ENCODE measurements at regions not wholly inside any gene's neighbourhood (a gene's known extent, or its start where the extent isn't known, plus 50 kb on each side); places are given as distances from the start of the nearest gene placed in this dataset.
"Not testable (repeated sequence)": the region's sequence is repeated elsewhere in the genome, so short reads cannot be mapped to it uniquely, and the experiment has no call there.

DNA sequence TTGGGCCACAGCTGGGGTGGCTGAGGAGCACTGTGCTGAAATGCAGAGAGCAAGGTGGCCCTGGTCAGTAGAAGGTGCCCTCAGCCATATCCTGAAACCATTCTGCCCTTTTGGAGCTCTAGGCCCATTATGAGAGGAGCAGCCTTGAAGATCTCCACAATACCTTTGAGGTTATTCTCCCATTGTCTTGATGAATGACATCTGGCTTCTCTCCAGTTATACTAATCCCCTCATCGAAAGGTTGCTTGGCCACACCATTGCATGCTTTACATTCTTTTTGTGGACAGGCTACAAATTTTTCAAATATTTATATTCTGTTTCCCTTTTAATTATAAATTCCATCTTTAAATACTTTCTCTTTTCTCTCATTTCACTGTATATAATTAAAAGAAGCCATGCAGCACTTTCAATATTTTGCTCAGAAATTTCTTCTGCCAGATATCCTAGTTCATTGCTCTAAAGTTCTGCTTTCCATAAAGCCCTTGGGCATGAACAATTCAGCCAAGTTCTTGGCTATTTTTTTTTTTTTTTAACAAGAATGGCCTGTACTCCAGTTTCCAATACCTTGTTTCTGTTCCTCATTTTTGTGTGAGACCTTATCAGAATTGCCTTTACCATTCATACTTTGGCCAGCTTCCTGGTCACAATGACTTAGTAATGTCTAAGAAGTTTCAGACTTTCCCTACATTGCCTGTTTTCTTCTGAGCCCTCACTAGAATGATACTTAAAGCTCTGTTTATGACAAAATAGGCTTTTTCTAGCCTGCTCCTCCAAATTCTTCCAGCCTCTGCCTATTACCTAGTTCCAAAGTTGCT lies 138.9 kb upstream of the SGO1 start:
- Mint-ChIP-seq H3K4me1 (no peaks in the 10 kb centered on the region), H3K9me3 (no peaks in the 10 kb centered on the region), H3K27me3 (no peaks in the 10 kb centered on the region), H3K27ac (no peak overlapping the region), H3K4me3 (no peak overlapping the region), H3K36me3 (no peaks in the 10 kb centered on the region)
- no peak for DNase-seq

DNA sequence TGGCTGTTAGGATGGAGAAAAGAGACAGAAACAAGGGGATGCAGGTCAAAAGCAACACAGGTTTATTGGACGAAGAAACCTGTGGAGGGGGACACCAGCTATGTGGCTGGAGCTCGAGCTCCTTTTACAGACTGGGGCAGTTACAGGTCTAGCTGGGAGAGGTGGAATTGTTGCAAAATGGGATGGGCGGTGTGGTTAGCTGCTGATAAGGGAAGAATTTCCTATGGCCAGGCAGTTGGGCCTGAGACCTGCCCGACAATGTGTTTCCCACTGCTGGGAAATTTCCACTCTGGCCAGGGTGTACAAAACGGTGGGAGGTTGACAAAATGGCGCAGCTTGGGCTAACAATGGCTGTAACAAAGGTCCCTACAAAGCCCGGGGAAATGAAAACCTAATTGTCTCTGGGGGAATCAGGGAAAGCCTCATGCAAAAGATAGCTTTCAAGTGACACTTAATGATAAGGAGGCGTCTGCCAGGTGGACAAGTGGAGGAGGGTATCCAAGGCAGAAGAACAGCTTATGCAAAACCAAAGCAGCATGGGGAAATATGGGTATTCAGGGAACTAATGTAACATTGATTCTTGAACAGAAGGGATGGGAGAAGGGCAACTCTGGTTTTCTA lies 137.4 kb upstream of the SGO1 start:
- DNase-seq: no peak

DNA sequence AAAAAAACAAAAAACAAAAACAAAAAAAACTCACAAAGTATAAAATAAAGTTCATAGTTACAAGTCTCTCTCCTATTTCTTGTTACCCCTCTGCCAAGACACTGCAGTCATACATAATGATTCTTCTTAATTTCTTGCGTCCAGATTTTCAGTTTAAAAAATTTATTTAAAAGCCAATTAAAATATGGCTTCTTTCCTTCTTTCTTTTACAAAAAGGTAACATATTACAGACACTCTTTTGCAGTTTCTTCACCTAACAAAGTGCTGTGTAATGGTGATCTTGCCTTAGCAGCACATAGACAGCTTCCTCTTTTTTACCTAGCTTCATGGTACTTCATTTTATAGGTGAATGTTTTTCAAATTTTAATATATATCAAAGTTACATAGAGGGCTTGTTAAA lies 136.1 kb upstream of the SGO1 start:
- no peak overlapping the region for H3K4me3 Mint-ChIP-seq
- no peak for DNase-seq
- H3K36me3 Mint-ChIP-seq: no peaks in the 10 kb centered on the region
- H3K27ac Mint-ChIP-seq: no peak overlapping the region
- no peaks in the 10 kb centered on the region for H3K4me1 Mint-ChIP-seq
- no peaks in the 10 kb centered on the region for H3K9me3 Mint-ChIP-seq
- no peaks in the 10 kb centered on the region for H3K27me3 Mint-ChIP-seq

More for the DNA sequence above, 137.4 kb upstream of the SGO1 start:
- no peaks in the 10 kb centered on the region for H3K9me3 Mint-ChIP-seq
- no peak overlapping the region for H3K4me3 Mint-ChIP-seq
- no peaks in the 10 kb centered on the region for H3K4me1 Mint-ChIP-seq
- no peak overlapping the region for H3K27ac Mint-ChIP-seq
- no peaks in the 10 kb centered on the region for H3K36me3 Mint-ChIP-seq
- H3K27me3 Mint-ChIP-seq: no peaks in the 10 kb centered on the region

DNA sequence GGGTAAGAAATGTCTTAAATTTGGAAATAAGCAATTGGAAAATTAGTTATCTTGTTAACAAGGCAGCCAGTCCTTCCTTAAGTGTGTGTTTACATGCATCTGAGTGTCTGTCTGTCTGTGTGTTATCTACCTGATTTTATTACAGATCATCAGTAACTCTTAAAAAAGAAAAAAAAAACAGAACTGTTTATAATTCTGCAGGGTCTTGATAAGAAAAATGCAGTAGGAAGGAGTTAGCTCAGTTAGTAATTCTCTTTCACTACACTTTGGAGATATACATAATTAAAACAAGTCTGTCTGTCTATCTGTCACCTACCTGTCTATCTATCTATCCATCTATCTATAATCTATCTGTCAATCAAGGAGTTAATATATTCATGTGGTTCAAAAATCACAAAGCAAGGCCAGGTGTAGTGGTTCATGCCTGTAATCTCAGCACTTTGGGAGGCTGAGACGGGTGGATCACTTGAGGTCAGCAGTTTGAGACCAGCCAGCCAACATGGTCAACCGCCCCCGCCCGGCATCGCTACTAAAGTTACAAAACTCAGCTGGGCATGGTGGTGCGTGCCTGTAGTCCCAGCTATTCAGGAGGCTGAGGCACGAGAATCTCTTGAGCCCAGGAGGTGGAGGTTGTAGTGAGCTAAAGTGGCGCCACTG lies 135.5 kb upstream of the SGO1 start:
- Mint-ChIP-seq H3K36me3 (no peaks in the 10 kb centered on the region), H3K4me1 (no peaks in the 10 kb centered on the region), H3K27me3 (no peaks in the 10 kb centered on the region), H3K27ac (no peak overlapping the region), H3K4me3 (no peak overlapping the region), H3K9me3 (no peaks in the 10 kb centered on the region)
- no peak for DNase-seq

DNA sequence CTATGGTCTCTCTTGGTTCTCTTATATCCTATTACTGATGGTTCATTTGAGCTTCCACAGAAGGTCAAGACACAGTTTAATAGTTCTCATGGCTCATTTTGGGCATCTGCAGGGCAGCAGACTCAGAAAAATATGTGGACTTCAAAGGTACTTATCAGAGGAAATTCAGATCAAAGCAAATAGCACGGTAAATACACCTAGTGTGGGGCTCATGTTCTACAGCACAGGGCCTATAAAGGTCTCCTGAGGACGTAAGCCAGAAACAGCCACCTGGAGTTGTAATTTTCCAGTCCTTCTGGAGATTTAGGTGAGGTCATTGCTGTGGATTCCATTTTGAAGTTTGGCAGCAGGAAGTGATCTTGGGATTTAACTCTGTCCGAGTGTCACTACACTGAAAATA lies 134.5 kb upstream of the SGO1 start:
- DNase-seq: no peak
- H3K27ac Mint-ChIP-seq: no peak overlapping the region
- no peaks in the 10 kb centered on the region for H3K9me3 Mint-ChIP-seq
- no peaks in the 10 kb centered on the region for H3K4me1 Mint-ChIP-seq
- H3K36me3 Mint-ChIP-seq: no peaks in the 10 kb centered on the region
- no peaks in the 10 kb centered on the region for H3K27me3 Mint-ChIP-seq
- H3K4me3 Mint-ChIP-seq: no peak overlapping the region

DNA sequence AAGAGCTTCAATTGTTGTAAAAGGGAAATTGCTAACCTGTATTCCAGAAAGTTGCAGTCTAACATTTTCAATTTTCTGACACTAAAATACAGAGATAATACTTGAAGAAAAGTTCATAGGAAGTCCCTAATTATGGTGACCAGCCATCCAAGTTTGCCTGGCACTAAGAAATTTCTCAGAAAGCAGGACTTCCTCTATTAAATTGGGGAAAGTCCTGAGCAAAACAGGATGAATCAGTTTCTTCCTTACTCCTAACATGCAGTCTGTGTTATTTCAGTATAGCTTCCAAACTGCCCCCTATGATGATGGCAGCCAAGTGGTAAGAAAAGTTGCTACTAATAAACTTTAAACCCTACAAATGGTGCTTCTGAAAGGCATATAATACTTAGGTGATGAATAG lies 133.5 kb upstream of the SGO1 start:
- no peak overlapping the region for H3K27ac Mint-ChIP-seq

DNA sequence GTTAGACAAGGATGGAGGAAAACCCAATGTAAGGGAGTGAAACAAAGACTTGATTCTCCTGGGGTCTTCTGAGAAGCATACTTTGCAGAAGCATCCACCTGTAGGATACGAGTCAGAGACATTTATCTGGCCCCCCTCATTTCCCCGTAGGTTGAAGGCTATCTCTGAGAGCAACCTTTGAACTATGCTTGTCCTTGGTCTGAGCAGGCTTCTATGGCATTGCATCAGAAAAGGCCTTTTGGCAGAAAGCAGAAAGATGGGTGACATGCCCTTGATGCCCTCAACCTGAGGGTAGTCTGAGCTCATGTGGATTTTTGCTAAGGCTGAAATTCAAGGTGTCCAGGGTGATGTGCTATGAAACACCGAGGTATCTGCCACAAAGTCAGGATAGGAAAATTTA lies 131.6 kb upstream of the SGO1 start:
- DNase-seq: no peak

More for the DNA sequence above, 133.5 kb upstream of the SGO1 start:
- no peak overlapping the region for H3K4me3 Mint-ChIP-seq
- no peaks in the 10 kb centered on the region for H3K36me3 Mint-ChIP-seq
- H3K4me1 Mint-ChIP-seq: no peaks in the 10 kb centered on the region
- DNase-seq: no peak
- H3K9me3 Mint-ChIP-seq: no peaks in the 10 kb centered on the region
- no peaks in the 10 kb centered on the region for H3K27me3 Mint-ChIP-seq

DNA sequence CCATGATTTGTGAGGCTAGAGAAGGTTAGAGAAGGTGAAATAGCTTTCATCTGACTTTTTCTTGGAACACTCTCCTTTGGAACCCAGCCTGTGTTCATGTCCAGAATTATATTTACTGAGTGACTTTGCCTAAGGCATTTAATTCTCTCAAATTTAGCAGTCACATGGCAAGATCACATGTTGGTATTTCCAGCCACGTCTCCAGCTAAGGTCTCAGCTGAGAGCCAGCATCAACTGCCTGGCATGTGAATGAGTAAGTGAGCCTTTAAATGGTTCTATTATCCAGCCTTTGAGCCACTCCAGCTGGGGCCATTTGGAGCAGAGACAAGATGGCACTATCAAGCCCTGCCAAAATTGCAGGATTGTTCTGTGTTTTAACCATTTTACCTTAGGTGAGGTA lies 130.2 kb upstream of the SGO1 start:
- Mint-ChIP-seq H3K27me3 (no peaks in the 10 kb centered on the region), H3K4me1 (no peaks in the 10 kb centered on the region), H3K4me3 (no peak overlapping the region), H3K36me3 (peaks cover 4% of the 10 kb centered on the region), H3K27ac (no peak overlapping the region), H3K9me3 (no peaks in the 10 kb centered on the region)
- no peak for DNase-seq

More for the DNA sequence above, 131.6 kb upstream of the SGO1 start:
- Mint-ChIP-seq H3K27ac (no peak overlapping the region), H3K4me1 (no peaks in the 10 kb centered on the region), H3K9me3 (no peaks in the 10 kb centered on the region), H3K27me3 (no peaks in the 10 kb centered on the region), H3K36me3 (no peaks in the 10 kb centered on the region), H3K4me3 (no peak overlapping the region)

DNA sequence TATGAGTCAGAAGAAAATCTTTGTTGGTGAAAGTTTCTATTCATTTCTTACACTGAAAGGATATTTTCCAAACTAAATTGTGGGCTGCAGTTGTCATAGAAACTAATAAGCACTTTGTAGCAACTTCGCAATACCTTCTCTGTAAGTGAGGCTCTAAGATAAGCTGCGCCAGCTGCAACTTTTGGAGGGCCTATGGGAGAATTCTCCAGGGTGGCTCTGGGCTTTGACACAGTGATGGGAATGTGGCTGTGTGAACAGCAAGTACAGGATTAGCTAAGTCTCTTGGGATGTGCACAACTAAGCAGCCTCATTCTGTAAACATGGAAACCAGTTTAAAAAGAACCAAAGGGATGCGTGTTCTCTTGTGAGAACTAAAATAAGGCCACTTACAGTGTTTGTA lies 124.6 kb upstream of the SGO1 start:
- Mint-ChIP-seq H3K4me1 (no peaks in the 10 kb centered on the region), H3K4me3 (no peak overlapping the region), H3K27ac (no peak overlapping the region), H3K9me3 (no peaks in the 10 kb centered on the region), H3K36me3 (peaks cover 4% of the 10 kb centered on the region), H3K27me3 (no peaks in the 10 kb centered on the region)
- no peak for DNase-seq

DNA sequence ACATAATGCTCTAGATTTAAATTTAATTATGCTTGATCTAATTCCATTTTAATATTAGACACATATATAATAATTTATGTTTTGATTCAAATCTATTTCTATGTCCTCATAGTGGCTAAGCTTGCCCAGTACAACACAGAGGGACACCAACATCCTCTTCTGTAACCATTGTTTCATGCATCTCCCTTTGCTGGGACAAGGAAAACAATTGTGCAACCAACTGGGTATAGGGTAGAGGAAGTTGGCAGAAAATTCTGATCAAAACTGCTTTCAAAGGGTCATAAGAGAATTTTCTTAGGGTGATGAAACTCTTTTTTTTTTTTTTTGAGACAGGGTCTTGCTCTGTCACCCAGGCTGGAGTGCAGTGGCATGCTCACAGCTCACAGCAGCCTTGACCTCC lies 121.4 kb upstream of the SGO1 start:
- H3K27ac Mint-ChIP-seq: no peak overlapping the region
- peaks cover 7% of the 10 kb centered on the region for H3K36me3 Mint-ChIP-seq
- DNase-seq: no peak
- no peaks in the 10 kb centered on the region for H3K27me3 Mint-ChIP-seq
- H3K4me1 Mint-ChIP-seq: no peaks in the 10 kb centered on the region
- peaks cover 7% of the 10 kb centered on the region for H3K9me3 Mint-ChIP-seq
- H3K4me3 Mint-ChIP-seq: no peak overlapping the region

DNA sequence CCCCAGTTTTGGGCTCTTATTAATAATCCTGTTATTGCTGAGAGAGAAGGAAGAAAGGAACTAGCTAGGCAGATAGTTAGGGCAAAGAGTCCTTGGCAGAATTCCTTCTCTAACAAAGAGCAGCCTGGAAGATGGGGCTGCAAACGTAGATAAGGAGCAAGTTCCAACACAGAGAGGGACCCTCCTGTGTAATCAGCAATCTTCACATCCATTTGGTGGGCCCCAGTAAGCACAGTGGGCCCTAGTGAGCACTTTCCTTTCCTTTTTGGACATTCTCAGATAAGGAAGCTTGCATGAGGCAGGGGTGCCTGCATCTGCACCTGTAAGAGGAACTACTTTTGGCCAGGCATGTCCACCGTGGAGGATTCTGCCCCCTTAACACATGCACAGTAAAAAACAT lies 119.6 kb upstream of the SGO1 start:
- H3K27me3 Mint-ChIP-seq: no peaks in the 10 kb centered on the region
- H3K4me1 Mint-ChIP-seq: no peaks in the 10 kb centered on the region

DNA sequence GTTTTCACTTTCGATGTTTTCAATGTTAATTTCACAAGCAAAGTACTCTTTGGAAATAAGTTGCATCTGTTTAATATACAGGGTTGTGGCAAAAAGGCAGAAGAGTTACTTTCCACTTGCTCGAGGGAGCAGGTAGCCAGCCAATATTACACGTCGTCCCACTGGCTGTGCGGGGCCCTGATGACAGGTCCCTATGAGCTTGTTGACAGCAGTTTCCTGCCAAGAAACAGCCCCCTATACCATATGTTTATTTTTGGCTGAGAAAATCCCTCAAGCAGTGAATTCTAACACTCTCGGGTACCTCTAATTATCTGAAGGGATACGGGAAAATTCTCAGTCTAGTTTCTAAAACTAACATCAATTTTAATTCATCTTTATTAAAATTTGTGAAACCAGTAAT lies 116.8 kb upstream of the SGO1 start:
- Mint-ChIP-seq H3K27ac (no peak overlapping the region), H3K9me3 (peaks cover 9% of the 10 kb centered on the region), H3K4me3 (no peak overlapping the region), H3K4me1 (no peaks in the 10 kb centered on the region), H3K36me3 (peaks cover 4% of the 10 kb centered on the region), H3K27me3 (no peaks in the 10 kb centered on the region)
- no peak for DNase-seq

More for the DNA sequence above, 119.6 kb upstream of the SGO1 start:
- peaks cover 4% of the 10 kb centered on the region for H3K36me3 Mint-ChIP-seq
- peaks cover 7% of the 10 kb centered on the region for H3K9me3 Mint-ChIP-seq
- DNase-seq: no peak
- no peak overlapping the region for H3K27ac Mint-ChIP-seq
- H3K4me3 Mint-ChIP-seq: no peak overlapping the region

DNA sequence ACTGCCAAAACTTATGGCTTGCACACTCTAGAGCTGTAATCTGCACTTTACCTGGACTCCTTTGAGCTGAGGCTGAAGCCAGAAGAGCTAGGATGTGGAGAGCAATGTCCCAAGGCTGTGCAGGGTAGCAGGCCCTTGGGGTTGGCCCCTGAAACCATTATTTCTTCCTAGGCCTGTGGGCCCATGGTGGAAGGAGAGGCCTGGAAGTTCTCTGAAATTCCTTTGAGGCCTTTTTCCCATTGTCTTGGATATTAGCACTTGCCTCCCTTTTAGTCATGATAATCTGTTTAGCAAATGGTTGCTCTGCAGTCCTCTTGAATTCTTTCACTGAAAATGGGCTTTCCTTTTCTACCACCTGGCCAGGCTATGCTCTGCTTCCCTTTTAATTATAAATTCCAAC lies 102.0 kb upstream of the SGO1 start:
- Mint-ChIP-seq H3K36me3 (peaks cover 32% of the 10 kb centered on the region), H3K4me1 (no peaks in the 10 kb centered on the region), H3K4me3 (no peak overlapping the region), H3K27me3 (no peaks in the 10 kb centered on the region), H3K9me3 (peaks cover 43% of the 10 kb centered on the region), H3K27ac (no peak overlapping the region)
- DNase-seq: no peak

DNA sequence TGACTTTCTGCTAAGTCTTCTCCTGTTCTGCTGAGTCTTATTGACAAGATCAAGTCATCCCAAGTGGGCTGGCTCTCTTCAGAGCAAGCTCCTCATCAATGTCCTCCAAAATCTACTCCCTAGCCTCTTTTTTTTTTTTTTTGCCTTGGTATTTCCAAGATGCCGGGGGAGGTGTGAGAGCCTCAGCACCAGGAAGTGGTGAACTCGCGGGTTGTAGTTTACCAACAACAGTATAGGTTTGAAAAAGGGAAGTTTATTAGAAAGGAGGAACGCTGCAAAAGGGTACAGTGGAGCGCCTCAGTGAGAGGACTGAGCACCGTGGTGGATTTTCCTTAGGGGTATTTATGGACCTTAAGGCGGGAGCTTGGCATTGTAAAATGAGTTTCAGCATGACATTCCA lies 94.3 kb upstream of the SGO1 start:
- Mint-ChIP-seq H3K9me3 (peaks cover 33% of the 10 kb centered on the region), H3K27ac (no peak overlapping the region), H3K27me3 (no peaks in the 10 kb centered on the region), H3K36me3 (peaks cover 21% of the 10 kb centered on the region), H3K4me1 (peaks cover 10% of the 10 kb centered on the region), H3K4me3 (no peak overlapping the region)
- DNase-seq: no peak

DNA sequence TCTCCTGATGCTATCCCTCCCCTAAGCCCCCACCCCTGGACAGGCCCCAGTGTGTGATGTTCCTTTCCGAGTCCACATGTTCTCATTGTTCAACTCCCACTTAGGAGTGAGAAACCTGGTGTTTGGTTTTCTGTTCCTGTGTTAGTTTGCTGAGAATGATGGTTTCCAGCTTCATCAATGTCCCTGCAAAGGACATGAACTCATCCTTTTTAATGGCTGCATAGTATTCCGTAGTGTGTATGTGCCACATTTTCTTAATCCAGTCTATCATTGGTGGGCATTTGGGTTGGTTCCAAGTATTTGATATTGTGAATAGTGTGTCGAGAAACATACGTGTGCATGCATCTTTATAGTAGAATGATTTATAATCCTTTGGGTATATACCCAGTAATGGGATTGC lies 80.0 kb upstream of the SGO1 start:
- H3K4me1 Mint-ChIP-seq, H3K27ac Mint-ChIP-seq: not testable (repeated sequence)

More for the DNA sequence above, 80.0 kb upstream of the SGO1 start:
- peaks cover 19% of the 10 kb centered on the region for H3K36me3 Mint-ChIP-seq
- DNase-seq, H3K27me3 Mint-ChIP-seq, H3K4me3 Mint-ChIP-seq: not testable (repeated sequence)
- peaks cover 13% of the 10 kb centered on the region for H3K9me3 Mint-ChIP-seq
